MG63 (cell line): ENCODE measurements at regions not wholly inside any gene's neighbourhood (a gene's known extent, or its start where the extent isn't known, plus 50 kb on each side); places are given as distances from the start of the nearest gene placed in this dataset.
"Not testable (repeated sequence)": the region's sequence is repeated elsewhere in the genome, so short reads cannot be mapped to it uniquely, and the experiment has no call there.

Experiments used
- DNase-seq: peaks from one replicate; pipeline ENCODE4 v3.0.0-alpha.2; 2020
- H3K27me3 ChIP-seq: fragments of 250-450 bp; sonication (Bioruptor Pico); 2 replicates; pipeline ENCODE4 v1.5.1; 2020; ENCODE audit warnings: mild to moderate bottlenecking, moderate library complexity
- H3K36me3 ChIP-seq: fragments of 250-450 bp; sonication (Bioruptor Pico); 2 replicates; pipeline ENCODE4 v1.5.1; 2020; ENCODE audit warnings: mild to moderate bottlenecking, moderate library complexity
- H3K4me3 ChIP-seq: fragments of 250-450 bp; sonication (Bioruptor Pico); 2 replicates; pipeline ENCODE4 v1.5.1; 2020; ENCODE audit warnings: mild to moderate bottlenecking, moderate library complexity
- H3K9me3 ChIP-seq: fragments of 250-450 bp; sonication (Bioruptor Pico); 2 replicates; pipeline ENCODE4 v1.5.1; 2020; ENCODE audit warnings: mild to moderate bottlenecking, moderate library complexity

- H3K4me3 ChIP-seq, result no peak overlapping the region
- no peaks in the 10 kb centered on the region for H3K9me3 ChIP-seq
- DNase-seq, result no peak
- no peaks in the 10 kb centered on the region for H3K36me3 ChIP-seq
- H3K27me3 ChIP-seq, result no peaks in the 10 kb centered on the region
Observed at GRCh38 chr3:64798316-64798715, 110.5 kb upstream of the ADAMTS9 start.

GRCh38 chr3:64796607-64797399 lies 109.0 kb upstream of the ADAMTS9 start:
- Histone ChIP-seq H3K36me3 (no peaks in the 10 kb centered on the region), H3K27me3 (no peaks in the 10 kb centered on the region), H3K4me3 (no peak overlapping the region), H3K9me3 (no peaks in the 10 kb centered on the region)
- DNase-seq, result no peak

GRCh38 chr3:64792445-64792844 lies 104.6 kb upstream of the ADAMTS9 start:
- DNase-seq, result no peak
- H3K9me3 ChIP-seq, result no peaks in the 10 kb centered on the region
- no peaks in the 10 kb centered on the region for H3K27me3 ChIP-seq

GRCh38 chr3:64789111-64789510 lies 101.3 kb upstream of the ADAMTS9 start:
- H3K27me3 ChIP-seq, result no peaks in the 10 kb centered on the region
- no peaks in the 10 kb centered on the region for H3K9me3 ChIP-seq
- H3K36me3 ChIP-seq, result no peaks in the 10 kb centered on the region
- H3K4me3 ChIP-seq, result no peak overlapping the region
- no peak for DNase-seq

More at GRCh38 chr3:64792445-64792844, 104.6 kb upstream of the ADAMTS9 start:
- Histone ChIP-seq H3K4me3 (no peak overlapping the region), H3K36me3 (no peaks in the 10 kb centered on the region)

GRCh38 chr3:64783200-64783599 lies 95.4 kb upstream of the ADAMTS9 start:
- no peak for DNase-seq
- Histone ChIP-seq H3K27me3 (no peaks in the 10 kb centered on the region), H3K4me3 (no peak overlapping the region), H3K9me3 (no peaks in the 10 kb centered on the region), H3K36me3 (no peaks in the 10 kb centered on the region)

- DNase-seq, H3K4me3 ChIP-seq, H3K27me3 ChIP-seq, H3K36me3 ChIP-seq, H3K9me3 ChIP-seq: not testable (repeated sequence)
Observed at GRCh38 chr3:64780923-64781322, 93.1 kb upstream of the ADAMTS9 start.

GRCh38 chr3:64773137-64773536 lies 85.3 kb upstream of the ADAMTS9 start:
- Histone ChIP-seq H3K4me3 (no peak overlapping the region), H3K9me3 (no peaks in the 10 kb centered on the region), H3K36me3 (no peaks in the 10 kb centered on the region), H3K27me3 (no peaks in the 10 kb centered on the region)
- no peak for DNase-seq

- no peaks in the 10 kb centered on the region for H3K9me3 ChIP-seq
- no peak for DNase-seq
- no peak overlapping the region for H3K4me3 ChIP-seq
- no peaks in the 10 kb centered on the region for H3K27me3 ChIP-seq
- no peaks in the 10 kb centered on the region for H3K36me3 ChIP-seq
Observed at GRCh38 chr3:64766440-64766839, 78.6 kb upstream of the ADAMTS9 start.

GRCh38 chr3:64765947-64766346 lies 78.1 kb upstream of the ADAMTS9 start:
- H3K36me3 ChIP-seq, result no peaks in the 10 kb centered on the region
- DNase-seq, result no peak
- no peaks in the 10 kb centered on the region for H3K27me3 ChIP-seq
- H3K4me3 ChIP-seq, result no peak overlapping the region
- H3K9me3 ChIP-seq, result no peaks in the 10 kb centered on the region

GRCh38 chr3:64764386-64764929 lies 76.7 kb upstream of the ADAMTS9 start:
- no peak overlapping the region for H3K4me3 ChIP-seq

GRCh38 chr3:64763980-64764379 lies 76.2 kb upstream of the ADAMTS9 start:
- DNase-seq, result no peak
- H3K36me3 ChIP-seq, result no peaks in the 10 kb centered on the region
- no peaks in the 10 kb centered on the region for H3K27me3 ChIP-seq
- no peaks in the 10 kb centered on the region for H3K9me3 ChIP-seq
- H3K4me3 ChIP-seq, result no peak overlapping the region

More at GRCh38 chr3:64764386-64764929, 76.7 kb upstream of the ADAMTS9 start:
- no peak for DNase-seq
- H3K36me3 ChIP-seq, result no peaks in the 10 kb centered on the region
- no peaks in the 10 kb centered on the region for H3K9me3 ChIP-seq
- H3K27me3 ChIP-seq, result no peaks in the 10 kb centered on the region

- H3K27me3 ChIP-seq, result no peaks in the 10 kb centered on the region
- no peaks in the 10 kb centered on the region for H3K9me3 ChIP-seq
- H3K4me3 ChIP-seq, result no peak overlapping the region
- H3K36me3 ChIP-seq, result no peaks in the 10 kb centered on the region
- no peak for DNase-seq
Observed at GRCh38 chr3:64761729-64762128, 73.9 kb upstream of the ADAMTS9 start.

GRCh38 chr3:64760258-64760657 lies 72.5 kb upstream of the ADAMTS9 start:
- Histone ChIP-seq H3K9me3 (no peaks in the 10 kb centered on the region), H3K4me3 (no peak overlapping the region), H3K27me3 (no peaks in the 10 kb centered on the region), H3K36me3 (no peaks in the 10 kb centered on the region)
- no peak for DNase-seq

- Histone ChIP-seq H3K9me3 (no peaks in the 10 kb centered on the region), H3K36me3 (no peaks in the 10 kb centered on the region), H3K27me3 (no peaks in the 10 kb centered on the region), H3K4me3 (no peak overlapping the region)
- DNase-seq, result no peak
Observed at GRCh38 chr3:64759811-64760210, 72.0 kb upstream of the ADAMTS9 start.

GRCh38 chr3:64756398-64756986 lies 68.7 kb upstream of the ADAMTS9 start:
- H3K4me3 ChIP-seq, result no peak overlapping the region
- no peak for DNase-seq
- no peaks in the 10 kb centered on the region for H3K36me3 ChIP-seq
- H3K27me3 ChIP-seq, result no peaks in the 10 kb centered on the region
- no peaks in the 10 kb centered on the region for H3K9me3 ChIP-seq

GRCh38 chr3:64748244-64748904 lies 60.6 kb upstream of the ADAMTS9 start:
- no peaks in the 10 kb centered on the region for H3K9me3 ChIP-seq
- H3K27me3 ChIP-seq, result no peaks in the 10 kb centered on the region
- no peak overlapping the region for H3K4me3 ChIP-seq
- no peaks in the 10 kb centered on the region for H3K36me3 ChIP-seq
- DNase-seq, result no peak

- no peaks in the 10 kb centered on the region for H3K27me3 ChIP-seq
- H3K9me3 ChIP-seq, result no peaks in the 10 kb centered on the region
- no peaks in the 10 kb centered on the region for H3K36me3 ChIP-seq
- no peak for DNase-seq
- H3K4me3 ChIP-seq, result no peak overlapping the region
Observed at GRCh38 chr3:64747679-64748078, 59.9 kb upstream of the ADAMTS9 start.
